ENCODE measurements at regions not wholly inside any gene's neighbourhood (a gene's known extent, or its start where the extent isn't known, plus 50 kb on each side); places are given as distances from the start of the nearest gene placed in this dataset.
"Not testable (repeated sequence)": the region's sequence is repeated elsewhere in the genome, so short reads cannot be mapped to it uniquely, and the experiment has no call there.

DNA sequence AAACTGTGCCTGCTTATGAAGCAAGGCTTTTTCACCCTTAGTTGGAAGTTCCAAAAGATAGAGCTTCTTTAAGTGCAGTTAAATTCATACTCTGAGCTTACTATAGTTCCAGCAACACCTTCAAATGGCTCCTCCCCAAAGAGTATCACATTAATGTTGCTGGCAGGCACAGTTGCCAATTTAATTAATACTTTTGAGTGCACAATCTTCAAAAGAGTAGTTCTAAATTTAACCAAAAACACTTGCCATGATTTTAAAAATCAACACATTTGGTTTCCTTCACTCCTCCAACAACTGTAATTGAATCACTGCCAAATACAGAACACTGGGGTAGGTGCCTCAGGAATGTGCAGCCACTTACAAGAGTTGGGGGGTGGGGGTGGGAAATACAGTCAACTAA, 150.6 kb upstream of the UBE2E3 start:
- no peak for DNase-seq

DNA sequence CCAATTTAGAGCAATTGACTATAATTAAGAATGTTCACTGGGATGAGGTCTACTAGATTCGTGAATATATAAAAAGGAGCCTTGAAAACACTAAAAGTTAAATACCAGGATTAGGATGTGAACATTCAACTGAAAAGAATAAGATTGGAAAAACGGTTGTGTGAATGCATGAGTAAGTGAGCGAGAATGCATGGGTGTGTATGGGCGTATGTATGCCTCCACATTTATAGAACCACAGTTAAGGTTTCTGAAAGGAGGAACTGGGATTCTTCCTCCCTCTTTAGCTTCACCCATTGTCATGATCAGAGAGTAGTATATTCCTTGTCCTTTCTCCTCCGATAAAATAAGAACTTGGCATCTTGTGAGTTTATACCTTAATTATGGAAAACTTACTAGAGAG, 151.1 kb upstream of the UBE2E3 start:
- DNase-seq, result no peak

DNA sequence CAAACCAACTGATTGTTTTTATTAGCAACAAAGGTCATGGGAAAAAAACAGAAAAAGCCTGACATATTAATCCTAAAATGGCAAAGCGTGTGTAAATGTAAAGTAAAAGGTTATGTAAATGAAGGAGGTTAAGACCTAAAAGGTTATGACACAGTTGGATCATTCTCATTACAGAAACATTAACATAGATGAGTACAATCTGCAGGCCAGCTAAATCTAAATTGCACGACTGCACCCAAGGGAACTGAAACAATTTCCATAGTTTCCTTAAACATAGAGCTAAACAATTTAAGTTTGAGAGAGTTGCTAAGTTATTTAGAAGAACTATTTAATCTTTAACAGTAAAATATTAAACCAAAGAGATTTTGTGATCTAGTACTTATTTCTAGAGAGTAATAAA, 151.6 kb upstream of the UBE2E3 start:
- DNase-seq, result peak in 1 of 3 donors; percentile 18

DNA sequence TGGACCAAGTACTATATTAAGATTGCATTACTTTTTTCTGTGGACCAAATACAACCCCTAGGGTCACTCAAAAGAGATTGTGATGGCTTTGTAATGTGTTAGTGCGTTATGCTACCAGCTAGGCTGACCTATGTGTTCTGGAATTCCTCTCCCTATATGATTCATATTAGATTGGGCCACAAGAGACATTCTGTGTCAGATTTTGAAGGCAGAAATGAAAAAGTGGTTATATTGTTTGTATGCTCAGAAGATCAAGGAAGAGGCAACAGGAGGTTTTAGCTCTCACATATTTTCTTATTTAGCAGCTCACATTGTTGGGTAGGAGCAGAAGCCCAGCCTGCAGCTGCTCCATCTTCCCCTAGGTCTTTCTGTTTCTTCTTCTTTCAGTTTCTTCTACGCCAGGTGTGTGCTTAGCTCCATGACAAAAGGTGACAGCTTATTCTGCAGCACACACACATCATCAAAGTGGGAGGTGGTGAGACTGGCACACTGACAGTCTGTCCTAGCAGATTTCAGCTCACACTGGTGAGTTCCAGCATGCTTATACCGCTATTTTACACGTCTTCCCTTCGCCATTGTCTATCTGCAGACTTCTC, 156.8 kb upstream of the UBE2E3 start:
- DNase-seq, result peak in 1 of 3 donors; percentile 35

GRCh38 chr2:180819106-180819505, 161.3 kb upstream of the UBE2E3 start:
- no peak for DNase-seq

DNA sequence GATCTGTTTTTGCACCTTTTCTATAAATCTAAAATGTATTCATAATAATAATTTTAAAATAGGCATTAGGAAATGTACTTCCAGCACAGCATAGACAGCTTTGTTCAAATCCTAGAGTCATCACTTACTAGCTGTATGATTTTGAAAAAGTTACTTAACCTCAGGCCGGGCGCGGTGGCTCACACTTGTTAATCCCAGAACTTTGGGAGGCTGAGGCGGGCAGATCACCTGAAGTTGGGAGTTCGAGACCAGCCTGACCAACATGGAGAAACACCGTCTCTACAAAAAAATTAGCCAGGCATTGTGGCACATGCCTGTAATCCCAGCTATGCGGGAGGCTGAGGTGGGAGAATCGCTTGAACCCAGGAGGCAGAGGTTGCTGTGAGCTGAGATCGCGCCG, 161.7 kb upstream of the UBE2E3 start:
- not testable (repeated sequence) for DNase-seq

DNA sequence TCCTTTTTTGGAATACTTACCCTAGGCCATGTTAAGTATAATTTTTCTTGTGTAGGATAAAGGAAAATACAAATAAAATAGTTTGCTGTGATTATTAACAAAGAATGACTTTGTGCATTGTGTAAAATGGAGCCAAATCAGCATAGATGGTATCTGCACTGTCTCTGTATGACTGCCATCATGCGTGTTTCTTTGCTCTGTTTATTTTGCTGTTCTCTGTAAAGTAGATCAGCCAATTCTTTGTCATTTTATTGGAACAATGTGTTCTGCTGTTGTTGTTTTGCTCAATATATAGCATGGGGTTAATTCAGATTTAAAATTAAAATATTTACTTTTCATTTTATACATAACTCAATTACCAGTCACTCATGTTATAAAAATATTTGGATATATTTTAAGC, 181.3 kb upstream of the UBE2E3 start:
- DNase-seq, result no peak

- no peak for DNase-seq
Observed at GRCh38 chr2:180790891-180791290, 189.5 kb upstream of the UBE2E3 start.

- DNase-seq, result no peak
Observed at GRCh38 chr2:180787330-180787729, 193.1 kb upstream of the UBE2E3 start.

GRCh38 chr2:180781276-180781675, 199.1 kb upstream of the UBE2E3 start:
- DNase-seq, result no peak

- no peak for DNase-seq
Observed at GRCh38 chr2:180778291-180778690, 202.1 kb upstream of the UBE2E3 start.

GRCh38 chr2:180776921-180777320, 203.5 kb upstream of the UBE2E3 start:
- DNase-seq, result peak in 1 of 3 donors; percentile 54

DNA sequence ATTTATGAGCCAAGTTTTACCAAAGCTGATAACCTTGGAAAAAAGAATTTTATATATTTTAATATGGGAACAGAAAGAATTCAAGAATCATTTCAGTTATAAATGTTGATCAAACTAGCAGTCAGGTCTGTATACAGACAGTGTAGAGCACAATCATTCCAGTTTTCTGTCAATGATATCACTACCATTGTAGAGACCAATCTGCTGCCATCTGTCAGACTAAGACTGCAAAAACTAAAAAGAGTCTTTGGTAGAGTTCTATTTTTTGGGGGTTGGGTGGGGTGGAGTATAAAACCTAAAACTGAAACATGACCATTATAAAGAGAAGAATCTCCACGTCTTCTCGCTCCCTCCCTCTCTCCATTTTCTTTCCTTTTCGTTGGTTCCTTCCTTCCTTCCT, 204.7 kb upstream of the UBE2E3 start:
- DNase-seq, result no peak

- not testable (repeated sequence) for DNase-seq
Observed at GRCh38 chr2:180765316-180765715, 215.1 kb upstream of the UBE2E3 start.

DNA sequence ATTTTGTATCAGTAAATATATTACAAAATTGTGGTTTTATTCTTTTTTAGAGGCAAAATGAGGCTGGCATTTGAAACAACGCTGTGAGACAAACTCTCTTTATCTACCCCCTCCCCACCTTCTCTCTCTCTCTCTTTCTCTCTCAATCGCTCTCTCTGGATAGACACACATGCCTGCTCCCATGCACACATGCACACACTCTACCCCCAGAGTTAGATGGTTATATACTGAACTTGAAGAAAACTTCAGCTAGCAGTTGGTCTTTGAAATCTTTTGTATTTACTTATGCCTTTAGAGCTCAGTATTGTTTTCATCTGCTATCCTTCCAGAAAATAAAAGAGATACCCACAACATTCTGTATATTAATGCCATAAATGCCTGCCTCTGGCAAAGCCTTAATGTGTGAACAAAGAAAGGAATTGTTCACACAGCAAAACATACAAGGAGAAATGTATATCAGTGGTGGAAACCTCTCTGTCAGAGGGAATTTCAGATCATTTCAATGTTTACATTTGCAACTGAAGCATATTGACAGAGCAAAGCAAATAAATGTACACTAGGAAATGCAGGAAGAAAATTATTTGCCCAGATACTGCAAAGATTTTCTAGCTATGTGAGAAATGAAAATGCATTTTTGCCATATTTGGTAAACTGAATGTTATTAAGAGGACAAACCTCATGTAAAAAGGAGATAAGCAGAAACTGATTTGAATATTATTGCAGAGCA, 217.0 kb upstream of the UBE2E3 start:
- DNase-seq, result no peak

DNA sequence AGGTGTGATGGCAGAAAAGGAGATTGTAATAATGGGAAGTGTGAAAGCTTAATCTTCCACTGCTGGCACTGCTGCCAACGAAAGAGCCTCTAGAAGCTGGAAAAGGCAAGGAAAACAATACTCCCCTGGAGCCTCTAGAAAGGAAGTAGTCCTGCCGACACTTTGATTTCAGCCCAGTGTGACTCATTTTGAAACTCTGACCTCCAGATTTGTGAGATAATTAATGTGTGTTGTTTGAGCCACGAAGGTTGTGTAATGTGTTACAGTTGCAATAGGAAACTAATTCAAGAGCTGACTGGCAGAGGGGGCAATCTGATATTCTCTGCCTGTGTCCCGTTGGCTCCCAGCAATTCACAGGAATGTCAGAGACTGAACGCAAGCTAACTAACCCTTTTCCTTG, 219.2 kb upstream of the UBE2E3 start:
- DNase-seq, result no peak

DNA sequence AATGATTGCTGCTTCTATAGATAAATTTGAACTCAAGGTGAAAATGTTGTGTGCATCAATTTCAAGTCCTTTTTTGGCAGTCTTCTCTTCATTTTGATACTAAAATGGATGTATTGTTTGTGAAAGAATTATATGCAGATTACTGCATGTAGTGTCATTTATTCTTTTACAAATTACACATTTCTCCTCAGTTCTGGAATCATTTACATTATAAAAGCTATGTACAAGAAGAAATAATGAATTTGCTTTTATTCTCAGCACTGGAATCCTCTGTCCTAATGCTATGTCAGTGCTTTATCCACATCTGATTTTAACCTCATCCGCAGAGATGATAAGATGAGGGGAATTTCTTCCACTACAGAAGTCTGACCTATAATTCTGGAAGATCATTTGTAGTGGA, 220.8 kb upstream of the UBE2E3 start:
- no peak for DNase-seq

- DNase-seq, result no peak
Observed at GRCh38 chr2:180753809-180754761, 226.3 kb upstream of the UBE2E3 start.

DNA sequence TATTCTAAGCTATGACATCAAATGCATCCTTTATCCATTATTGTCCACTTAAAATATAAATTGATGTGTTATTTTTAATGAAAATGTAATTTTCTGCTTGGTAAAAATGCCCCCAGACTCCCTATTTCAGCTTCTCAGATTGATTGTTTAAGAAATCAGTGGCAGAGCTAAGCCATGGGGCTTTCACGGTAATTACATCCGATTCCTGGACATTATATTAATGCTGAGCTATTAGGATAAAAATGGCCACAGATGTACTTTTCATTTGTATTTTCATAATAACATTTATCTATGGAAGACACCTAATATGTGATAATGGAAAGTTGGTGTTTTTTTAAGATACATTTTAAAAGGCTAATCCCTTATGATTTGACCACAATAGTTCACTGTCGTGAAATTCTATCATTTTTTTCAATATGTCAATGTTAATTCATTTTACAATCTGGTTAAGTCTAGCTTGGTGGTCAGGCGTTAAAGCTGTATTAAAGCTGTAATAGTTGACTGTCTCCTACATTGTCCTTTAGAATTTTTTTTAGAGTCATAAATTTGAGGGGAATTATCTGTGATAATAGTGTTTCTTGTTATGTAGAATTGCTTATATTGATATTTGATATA, 229.0 kb upstream of the UBE2E3 start:
- no peak for DNase-seq

DNA sequence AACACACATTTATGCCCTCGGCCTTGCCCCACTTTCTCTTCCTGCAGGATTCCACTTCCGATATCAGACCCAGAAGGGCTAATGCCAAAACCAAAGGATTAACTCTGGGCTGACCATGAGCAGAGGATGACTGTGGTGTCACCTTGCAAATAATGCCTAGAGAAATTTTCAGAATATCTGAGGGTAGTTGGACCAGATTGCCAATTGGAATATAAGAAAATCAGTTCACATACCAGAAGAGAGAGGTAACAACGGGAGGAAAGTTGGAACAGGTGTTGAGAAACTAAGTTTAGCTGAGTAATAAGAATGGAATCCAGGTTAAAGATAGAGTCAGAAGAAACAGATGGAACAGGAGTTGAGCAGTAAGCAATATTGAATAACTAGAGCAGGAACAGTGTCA, 232.7 kb upstream of the UBE2E3 start:
- peak in 2 of 3 donors; percentile 7 to 10 for DNase-seq

DNA sequence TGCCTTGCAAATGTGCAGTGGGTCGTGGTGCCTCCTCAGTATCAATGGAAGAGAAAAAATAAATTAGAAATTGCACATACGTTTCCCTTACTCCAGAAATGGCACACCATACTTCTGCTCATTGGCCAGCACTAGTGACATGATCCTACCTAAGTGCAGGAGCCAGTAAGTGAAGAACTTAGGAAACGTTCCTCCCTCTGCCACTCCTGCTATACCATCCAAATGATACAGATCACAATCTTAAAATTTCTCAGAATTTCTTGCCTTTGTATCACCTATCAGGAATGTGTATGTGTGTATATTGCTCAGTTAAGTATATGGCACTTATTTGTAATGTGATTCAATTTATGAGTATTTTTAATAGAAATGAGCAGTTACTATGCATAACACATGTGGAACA, 237.0 kb upstream of the UBE2E3 start:
- DNase-seq, result no peak

DNA sequence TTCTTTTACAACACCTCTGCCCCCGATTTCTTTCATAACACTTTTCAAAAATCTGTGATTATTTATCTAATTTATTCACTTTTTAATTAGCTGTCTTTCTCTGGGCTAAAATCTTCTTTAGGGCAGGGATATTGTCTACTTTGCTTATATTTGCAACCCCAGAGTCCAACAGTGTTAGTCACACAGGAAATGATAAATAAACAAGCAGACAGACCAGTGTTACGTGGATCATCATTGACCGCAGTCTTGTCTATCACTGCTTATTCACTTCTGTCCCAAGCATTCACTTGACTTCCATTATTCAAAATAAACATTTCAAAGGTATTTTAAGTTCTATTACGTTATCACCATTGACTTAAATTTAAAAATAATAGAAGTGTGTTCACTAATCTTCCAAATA, 237.6 kb upstream of the UBE2E3 start:
- no peak for DNase-seq
